ENCODE measurements at regions not wholly inside any gene's neighbourhood (a gene's known extent, or its start where the extent isn't known, plus 50 kb on each side); places are given as distances from the start of the nearest gene placed in this dataset.
"Not testable (repeated sequence)": the region's sequence is repeated elsewhere in the genome, so short reads cannot be mapped to it uniquely, and the experiment has no call there.

DNA sequence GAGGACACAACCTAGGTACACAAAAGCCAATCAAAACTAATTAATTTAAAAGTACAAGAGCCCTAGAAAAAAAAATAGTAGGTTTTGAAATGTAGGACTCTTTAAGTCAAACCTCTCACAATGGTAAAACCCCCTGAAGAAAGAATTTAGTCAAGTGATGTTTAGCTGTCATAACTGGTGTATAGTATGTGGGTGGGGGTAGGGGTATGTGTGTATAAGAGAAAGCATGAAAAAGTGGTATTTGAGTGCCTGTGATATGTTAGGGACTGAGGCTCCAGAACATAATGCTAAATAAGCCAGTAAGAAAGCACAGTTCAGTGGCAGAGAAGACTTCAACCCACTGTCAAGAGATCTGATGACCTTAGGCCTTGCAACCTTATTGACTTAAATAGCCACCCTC, 507.9 kb downstream of the TTLL7 start:
- H3K4me3 ChIP-seq (ENCODE audit: low read depth, low read length), result no peak overlapping the region
- TF ChIP-seq, protein P1, sequence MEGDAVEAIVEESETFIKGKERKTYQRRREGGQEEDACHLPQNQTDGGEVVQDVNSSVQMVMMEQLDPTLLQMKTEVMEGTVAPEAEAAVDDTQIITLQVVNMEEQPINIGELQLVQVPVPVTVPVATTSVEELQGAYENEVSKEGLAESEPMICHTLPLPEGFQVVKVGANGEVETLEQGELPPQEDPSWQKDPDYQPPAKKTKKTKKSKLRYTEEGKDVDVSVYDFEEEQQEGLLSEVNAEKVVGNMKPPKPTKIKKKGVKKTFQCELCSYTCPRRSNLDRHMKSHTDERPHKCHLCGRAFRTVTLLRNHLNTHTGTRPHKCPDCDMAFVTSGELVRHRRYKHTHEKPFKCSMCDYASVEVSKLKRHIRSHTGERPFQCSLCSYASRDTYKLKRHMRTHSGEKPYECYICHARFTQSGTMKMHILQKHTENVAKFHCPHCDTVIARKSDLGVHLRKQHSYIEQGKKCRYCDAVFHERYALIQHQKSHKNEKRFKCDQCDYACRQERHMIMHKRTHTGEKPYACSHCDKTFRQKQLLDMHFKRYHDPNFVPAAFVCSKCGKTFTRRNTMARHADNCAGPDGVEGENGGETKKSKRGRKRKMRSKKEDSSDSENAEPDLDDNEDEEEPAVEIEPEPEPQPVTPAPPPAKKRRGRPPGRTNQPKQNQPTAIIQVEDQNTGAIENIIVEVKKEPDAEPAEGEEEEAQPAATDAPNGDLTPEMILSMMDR (IDR thresholded peaks at IDR 0.05; ENCODE audit: low read depth, low read length), result no peak
- no peak for TF ChIP-seq POLR2A (IDR thresholded peaks at IDR 0.05; ENCODE audit: extremely low read depth, insufficient read length)
- TF ChIP-seq MYC (IDR thresholded peaks at IDR 0.05; ENCODE audit: low read depth, low read length), result no peak
- TF ChIP-seq, protein P2, sequence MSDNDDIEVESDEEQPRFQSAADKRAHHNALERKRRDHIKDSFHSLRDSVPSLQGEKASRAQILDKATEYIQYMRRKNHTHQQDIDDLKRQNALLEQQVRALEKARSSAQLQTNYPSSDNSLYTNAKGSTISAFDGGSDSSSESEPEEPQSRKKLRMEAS (IDR thresholded peaks at IDR 0.05; ENCODE audit: low read depth, low read length), result no peak
- no peak for DNase-seq (ENCODE audit: low read depth)

DNA sequence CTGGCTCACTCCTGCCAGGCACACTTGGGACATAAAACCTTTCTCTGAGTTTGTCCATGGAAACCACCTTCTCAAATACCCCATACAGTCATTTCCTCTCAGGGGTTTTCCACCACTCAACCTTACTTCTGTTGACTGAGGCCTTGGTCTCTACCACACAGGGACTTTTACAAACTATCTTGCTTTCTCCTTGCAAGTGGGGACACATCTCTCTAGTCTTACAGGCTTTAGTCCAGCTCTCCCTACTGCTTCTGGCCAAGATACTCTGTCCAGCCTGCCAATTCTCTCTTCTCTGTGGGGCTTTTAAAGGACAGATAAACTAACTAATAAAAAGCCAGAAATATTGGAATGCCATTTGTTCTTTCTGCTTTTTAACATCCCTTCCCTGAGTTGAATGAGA, 510.8 kb downstream of the TTLL7 start:
- DNase-seq (ENCODE audit: low read depth); H3K4me3 ChIP-seq (ENCODE audit: low read depth, low read length): not testable (repeated sequence)

DNA sequence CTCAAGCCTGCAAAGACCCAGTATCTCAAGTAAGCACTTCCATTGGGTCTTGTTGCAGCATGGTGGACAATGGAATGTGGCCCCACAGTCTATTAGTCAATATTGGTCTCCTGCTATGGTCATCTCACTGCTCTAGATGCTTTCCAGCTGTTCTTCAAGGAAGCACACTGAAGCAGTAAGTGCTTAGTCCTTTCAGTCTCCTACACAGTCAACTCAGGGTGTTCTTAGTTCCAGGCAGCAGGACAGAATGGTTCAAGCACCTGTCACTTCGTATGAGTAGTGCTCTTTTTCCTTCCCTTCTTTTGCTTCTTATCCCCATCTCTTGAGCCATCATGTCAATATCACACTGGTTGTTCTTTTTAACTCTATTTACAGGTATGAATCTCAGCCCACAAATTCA, 511.5 kb downstream of the TTLL7 start:
- DNase-seq (ENCODE audit: low read depth); H3K4me3 ChIP-seq (ENCODE audit: low read depth, low read length): not testable (repeated sequence)

DNA sequence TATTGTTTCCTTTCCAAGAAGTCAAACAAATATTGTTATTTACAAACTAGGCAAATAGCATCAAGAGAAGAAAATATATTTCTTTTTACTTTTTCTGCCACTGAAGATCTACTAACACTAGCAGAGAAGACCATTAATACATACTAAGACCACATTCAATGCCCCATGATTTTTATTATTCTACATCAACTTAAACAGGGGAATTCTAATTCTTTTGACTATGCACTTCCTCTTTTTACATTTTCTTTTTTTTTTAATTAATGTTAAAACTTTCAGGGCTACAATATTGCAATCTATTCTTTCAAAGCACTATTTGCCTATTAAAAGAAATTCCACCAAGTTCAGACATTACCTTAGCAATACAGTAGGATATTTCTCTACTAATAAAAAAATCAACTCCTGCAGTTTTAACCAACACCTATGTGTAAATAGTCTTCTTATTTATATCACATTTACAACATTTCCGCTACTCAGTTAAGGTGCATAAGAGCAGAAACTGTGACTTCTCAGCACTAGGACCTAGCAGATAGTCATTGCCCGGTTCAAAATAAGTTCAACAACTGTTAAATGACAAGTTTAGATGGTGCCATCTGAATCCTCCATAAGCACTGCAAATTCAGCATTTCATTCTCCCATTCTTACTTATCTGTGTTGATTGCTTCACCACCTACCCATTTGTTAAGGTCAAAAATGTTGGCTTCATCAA, 513.5 kb downstream of the TTLL7 start:
- not testable (repeated sequence) for DNase-seq (ENCODE audit: low read depth); H3K4me3 ChIP-seq (ENCODE audit: low read depth, low read length)

DNA sequence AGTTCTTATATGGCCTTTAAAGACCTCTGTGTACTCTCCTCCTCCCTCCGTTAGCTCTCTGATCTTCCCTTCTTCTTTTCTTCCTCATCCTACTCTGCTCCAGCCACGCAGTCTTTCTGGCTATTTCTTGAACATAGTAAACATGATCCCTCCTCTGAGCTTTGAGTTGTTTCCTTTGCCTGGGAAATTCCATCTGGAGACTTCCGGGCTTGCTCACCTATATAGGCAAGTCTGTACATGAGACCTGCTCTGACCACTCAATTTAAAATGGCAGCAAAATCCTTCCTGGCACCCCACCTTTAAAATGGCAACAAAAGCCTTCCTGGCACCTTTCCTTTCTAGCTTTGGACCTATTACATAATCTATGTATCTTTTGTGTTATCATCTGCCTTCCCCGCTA, 517.6 kb downstream of the TTLL7 start:
- not testable (repeated sequence) for DNase-seq (ENCODE audit: low read depth)

DNA sequence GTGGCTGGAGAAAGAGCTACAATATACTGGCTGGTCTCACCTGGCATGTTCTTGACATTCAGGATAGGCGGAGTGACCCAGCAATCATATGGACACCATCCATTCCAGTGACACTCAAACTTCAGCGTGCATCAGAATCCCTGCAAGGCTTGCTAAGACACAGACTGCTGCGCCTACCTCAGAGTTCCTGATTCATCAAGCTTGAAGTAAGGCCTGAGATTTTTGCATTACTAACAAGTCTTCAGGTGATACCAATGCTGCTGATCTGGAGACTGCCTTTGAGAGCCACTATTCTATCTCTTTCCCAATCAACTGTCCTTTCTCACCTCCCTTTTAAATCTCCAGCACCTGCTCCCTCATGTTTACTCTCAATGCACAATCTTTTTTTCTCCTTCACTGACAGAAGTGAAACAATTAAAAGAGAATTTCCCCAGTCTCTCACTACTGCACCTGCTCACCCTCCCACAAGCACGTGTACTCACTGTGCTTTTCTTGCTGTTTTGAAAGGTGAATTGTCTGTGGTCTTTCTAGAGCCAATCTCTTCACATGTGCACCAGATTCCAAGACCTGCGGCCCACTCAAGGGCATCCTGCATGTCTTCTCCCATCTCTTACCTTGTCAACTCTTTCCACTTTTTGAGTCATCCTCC, 519.2 kb downstream of the TTLL7 start:
- H3K4me3 ChIP-seq (ENCODE audit: low read depth, low read length); DNase-seq (ENCODE audit: low read depth): not testable (repeated sequence)

More for the DNA sequence above, 517.6 kb downstream of the TTLL7 start:
- H3K4me3 ChIP-seq (ENCODE audit: low read depth, low read length), result not testable (repeated sequence)

DNA sequence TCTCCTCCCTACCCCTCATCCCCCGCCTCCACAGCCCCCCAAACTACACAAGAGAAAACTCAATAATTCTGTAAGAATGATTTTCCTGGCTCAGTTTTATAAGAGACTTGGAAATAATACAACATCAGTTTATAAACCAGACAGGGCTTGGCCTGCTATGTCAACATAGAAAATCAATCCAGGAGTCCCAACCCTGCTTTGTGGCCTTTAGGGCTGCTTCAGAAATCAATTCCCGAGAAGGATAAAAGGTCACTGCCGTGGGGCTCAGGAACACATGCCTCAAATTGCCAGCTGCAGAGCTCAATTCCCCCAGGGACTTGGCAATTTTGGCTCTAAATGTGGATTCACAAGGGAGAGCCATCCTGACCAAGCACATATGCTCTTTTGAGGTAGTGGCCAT, 520.8 kb downstream of the TTLL7 start:
- H3K4me3 ChIP-seq (ENCODE audit: low read depth, low read length); DNase-seq (ENCODE audit: low read depth): not testable (repeated sequence)

DNA sequence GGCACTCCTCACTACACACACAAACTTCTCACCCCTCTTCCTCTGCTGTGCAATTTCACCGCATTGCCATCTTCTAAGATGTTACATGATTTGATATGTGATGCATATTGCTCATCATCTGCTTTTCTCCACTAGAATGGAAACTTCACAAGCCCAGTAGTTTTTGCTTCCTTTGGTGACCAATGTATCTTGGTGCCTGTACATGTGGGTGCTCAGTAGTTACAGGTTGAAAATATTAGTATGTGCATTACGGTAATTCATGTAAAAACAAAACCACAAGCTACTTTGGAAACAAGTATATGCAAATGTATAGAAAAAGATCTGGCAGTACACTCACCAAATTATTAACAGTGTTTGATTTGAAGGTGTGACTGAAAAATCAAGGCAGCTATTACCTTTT, 522.4 kb downstream of the TTLL7 start:
- H3K4me3 ChIP-seq (ENCODE audit: low read depth, low read length); DNase-seq (ENCODE audit: low read depth): not testable (repeated sequence)

DNA sequence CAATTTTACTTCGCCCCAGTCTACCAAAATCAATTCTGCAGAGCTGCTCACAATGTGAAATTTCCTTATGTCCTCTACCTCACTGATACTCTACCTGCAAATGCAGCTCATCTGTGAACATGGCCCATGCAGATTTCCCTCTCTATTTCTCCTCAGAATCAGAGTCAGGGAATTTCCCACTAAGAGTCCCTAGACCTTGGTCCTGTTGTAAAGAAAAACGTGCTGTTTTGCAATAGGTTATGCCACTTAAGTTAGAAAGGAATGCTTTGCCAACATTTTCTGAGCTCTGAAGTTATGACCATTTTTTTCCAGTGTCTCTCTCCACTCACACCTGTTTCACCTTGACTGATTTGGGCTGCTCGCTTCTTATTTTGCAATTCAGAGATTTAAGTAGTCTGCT, 524.0 kb downstream of the TTLL7 start:
- DNase-seq (ENCODE audit: low read depth); H3K4me3 ChIP-seq (ENCODE audit: low read depth, low read length): not testable (repeated sequence)

DNA sequence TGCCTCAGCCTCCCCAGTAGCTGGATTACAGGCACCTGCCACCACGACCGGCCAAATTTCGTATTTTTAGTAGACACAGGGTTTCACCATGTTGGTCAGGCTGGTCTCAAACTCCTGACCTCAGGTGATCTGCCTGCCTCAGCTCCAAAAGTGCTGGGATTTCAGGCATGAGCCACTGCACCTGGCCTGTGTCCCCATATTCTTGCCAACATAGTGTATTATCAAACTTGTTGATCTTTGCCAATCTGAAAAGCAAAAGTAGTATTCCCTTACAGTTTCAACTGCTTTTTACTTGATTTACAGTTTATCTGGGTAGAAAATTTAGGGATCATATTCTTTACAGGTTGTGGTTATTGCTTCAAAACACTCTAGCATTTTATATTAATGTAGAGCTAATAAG, 524.9 kb downstream of the TTLL7 start:
- H3K4me3 ChIP-seq (ENCODE audit: low read depth, low read length); DNase-seq (ENCODE audit: low read depth): not testable (repeated sequence)

DNA sequence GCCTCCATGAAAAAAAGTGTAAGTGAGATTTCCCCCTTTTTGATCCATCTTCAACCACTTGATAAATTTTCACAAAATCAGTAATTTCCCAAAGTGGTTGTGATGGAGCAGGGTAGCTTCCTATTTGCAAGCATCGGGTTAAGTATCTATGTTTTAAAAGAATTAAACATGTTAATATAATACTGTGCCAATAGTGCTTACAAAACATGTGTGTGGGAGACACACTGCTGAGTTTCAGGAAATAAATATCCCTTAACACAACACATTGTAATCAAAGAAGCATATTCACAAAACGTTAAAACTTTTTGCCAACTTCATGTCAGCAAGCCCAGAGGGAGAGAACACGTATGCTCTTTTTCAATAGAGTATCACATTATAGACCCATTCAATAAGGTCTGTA, 526.9 kb downstream of the TTLL7 start:
- not testable (repeated sequence) for DNase-seq (ENCODE audit: low read depth); H3K4me3 ChIP-seq (ENCODE audit: low read depth, low read length)

DNA sequence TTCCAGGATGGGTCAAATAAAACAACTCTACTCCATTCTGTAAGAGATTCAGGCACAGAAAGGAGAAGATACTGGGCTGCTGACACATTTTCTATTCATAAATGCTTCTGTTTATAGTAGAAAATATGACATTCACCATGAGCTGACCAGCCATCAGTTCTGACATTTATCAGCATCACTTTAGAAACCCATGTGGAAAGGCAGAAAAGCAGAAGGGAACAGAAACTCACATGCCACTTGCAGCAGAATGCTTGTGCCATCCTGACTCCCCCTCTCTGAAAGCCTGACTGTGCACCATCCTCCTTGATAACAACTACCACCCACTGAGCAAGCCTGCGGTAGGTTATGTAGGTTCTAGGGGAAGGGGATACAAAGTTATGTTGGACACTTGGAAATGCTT, 527.7 kb downstream of the TTLL7 start:
- H3K4me3 ChIP-seq (ENCODE audit: low read depth, low read length); DNase-seq (ENCODE audit: low read depth): not testable (repeated sequence)

DNA sequence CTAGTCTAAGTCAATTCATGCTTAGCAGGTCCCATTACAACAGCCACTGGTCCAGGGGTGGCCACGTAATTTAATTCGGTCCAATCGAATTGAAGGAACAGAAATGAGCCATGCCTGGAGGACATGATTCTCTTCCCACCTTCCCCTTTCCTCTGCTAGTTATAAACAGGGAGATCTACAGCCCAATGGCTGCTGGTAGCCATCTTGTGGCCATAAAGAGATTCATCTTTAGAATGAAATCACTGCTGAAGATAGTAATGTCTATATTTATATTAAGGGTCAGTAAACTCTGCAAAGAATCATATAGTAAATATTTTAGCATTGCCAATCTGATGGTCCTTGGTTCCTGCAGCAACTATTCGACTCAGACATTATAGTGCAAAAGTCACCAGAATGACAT, 530.6 kb downstream of the TTLL7 start:
- not testable (repeated sequence) for DNase-seq (ENCODE audit: low read depth); H3K4me3 ChIP-seq (ENCODE audit: low read depth, low read length)

DNA sequence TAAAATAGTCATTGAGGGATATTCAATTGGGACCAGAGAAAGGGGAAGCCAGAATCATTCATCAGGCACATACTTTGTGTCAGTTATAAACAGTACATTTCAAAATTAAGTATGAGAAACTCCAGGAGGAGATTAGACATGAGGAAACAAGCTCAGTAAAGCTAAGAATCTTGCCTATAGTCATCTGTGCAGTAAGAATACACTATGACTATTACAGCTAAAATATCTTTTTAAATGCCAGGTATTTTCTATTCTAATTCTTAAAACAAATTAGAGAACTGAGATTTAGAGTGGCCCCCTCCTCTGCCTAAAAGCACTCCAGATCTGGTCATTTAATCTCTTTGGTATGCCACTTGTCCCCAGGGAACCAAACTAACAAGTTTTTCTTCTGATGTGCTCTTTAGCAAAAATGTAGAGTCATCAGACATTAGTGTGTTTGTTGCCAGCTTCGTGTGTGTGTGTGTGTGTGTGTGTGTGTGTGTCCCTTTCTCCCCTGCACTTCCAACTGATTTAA, 541.1 kb downstream of the TTLL7 start:
- H3K4me3 ChIP-seq (ENCODE audit: low read depth, low read length); DNase-seq (ENCODE audit: low read depth): not testable (repeated sequence)

DNA sequence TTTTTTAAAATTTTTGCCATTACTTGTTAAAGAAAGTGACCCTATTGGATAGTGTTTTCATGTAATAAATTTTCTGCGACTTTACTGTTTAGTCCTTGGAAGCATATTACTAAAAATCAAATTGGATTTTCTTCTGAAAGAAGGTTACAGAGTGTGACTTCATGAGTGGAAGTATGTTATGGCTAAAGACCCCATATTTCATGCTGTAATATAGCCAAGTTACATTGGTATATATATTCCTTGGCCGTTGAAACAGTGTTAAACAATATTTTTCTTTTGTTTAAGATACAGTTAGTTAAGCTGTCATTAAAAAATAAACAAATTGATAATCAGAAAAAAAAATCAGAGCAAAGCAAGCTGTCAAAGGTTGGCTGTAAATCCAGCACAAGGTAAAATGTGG, 541.7 kb downstream of the TTLL7 start:
- H3K4me3 ChIP-seq (ENCODE audit: low read depth, low read length), result not testable (repeated sequence)

DNA sequence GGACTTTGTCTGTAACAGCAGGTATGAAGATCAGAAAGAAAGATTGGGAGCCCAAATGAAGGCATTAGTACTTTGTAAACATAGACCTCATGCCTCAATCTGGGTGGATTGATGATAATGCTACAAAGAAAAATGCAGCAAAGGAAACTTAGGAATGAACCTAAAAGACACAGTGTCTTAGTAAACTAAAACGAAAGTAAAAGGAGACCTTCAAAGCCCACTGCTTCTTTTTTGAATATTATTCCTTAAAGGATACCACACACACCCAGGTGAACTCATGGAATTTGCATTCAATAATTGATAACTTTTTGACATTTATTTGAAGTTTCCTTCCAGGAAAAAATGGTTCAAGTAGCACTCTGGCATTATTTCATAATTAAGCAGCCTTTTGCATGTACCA, 543.2 kb downstream of the TTLL7 start:
- not testable (repeated sequence) for H3K4me3 ChIP-seq (ENCODE audit: low read depth, low read length); DNase-seq (ENCODE audit: low read depth)

More for the DNA sequence above, 541.7 kb downstream of the TTLL7 start:
- not testable (repeated sequence) for DNase-seq (ENCODE audit: low read depth)

DNA sequence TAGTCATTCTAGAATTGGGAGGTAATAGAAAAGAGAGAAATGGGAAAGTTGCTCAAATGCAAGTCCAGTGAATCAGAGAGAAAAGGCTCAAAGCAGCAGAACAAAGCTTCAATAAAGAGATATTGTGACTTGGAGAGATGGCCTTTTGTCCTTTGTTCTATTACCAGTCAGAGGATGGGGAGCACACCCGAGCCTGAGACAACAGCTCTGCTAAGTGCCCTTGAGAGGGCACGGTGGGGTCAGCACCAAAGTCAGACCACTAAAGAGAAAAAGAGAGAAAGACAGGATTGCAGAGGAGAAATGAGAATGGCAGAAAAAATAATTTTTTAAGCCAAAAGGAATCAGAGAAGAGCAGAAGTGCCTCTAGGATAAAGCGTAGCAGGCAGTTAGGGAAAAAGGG, 553.1 kb downstream of the TTLL7 start:
- H3K4me3 ChIP-seq (ENCODE audit: low read depth, low read length); DNase-seq (ENCODE audit: low read depth): not testable (repeated sequence)

DNA sequence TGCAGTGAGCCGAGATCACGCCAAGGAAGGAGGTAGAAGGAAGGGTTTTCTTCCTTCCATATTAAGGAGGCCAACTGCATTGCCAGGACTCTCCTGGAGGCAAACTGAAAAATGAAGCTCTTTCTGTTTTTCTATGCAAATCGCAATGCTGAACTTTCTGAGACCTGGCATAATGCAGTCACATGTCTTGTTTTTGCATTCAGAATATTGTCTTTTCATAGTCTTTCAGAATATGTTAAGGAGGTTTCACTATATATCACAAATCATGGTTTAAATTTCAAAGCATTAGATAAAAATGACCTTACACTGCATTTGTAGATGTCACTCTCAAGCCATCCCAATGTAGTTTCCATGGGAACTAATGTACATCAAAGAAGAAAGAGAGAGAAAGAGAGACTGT, 556.5 kb downstream of the TTLL7 start:
- H3K4me3 ChIP-seq (ENCODE audit: low read depth, low read length); DNase-seq (ENCODE audit: low read depth): not testable (repeated sequence)

All from NB4 (cell line).